OCI-LY1 (cell line): ENCODE measurements at regions not wholly inside any gene's neighbourhood (a gene's known extent, or its start where the extent isn't known, plus 50 kb on each side); places are given as distances from the start of the nearest gene placed in this dataset.

Experiments
- H2AFZ ChIP-seq: fragments of 200-600 bp; sonication (generic), shearing (Covaris generic); 2 replicates; pipeline ENCODE4 v1.6.0; 2014; ENCODE audit warnings: antibody characterized with exemption, mild to moderate bottlenecking, low read length
- H3F3A ChIP-seq: fragments of 200-600 bp; sonication (generic), shearing (Covaris generic); 2 replicates; pipeline ENCODE4 v1.6.0; 2014; ENCODE audit warnings: mild to moderate bottlenecking, antibody characterized with exemption, low read length, moderate library complexity; ENCODE audit not compliant: insufficient read depth
- H3K27ac ChIP-seq: fragments of 200-600 bp; sonication (generic); 2 replicates; pipeline ENCODE4 v1.5.1; 2014; ENCODE audit warnings: low read length, mixed run types, mild to moderate bottlenecking, low read depth; ENCODE audit not compliant: poor library complexity, severe bottlenecking
- H3K27me3 ChIP-seq: fragments of 200-600 bp; sonication (generic); 2 replicates; pipeline ENCODE4 v1.6.0; 2014; ENCODE audit warnings: antibody characterized with exemption, mild to moderate bottlenecking, low read length, moderate library complexity; ENCODE audit not compliant: insufficient read depth
- H3K36me3 ChIP-seq: fragments of 200-600 bp; sonication (generic); 2 replicates; pipeline ENCODE4 v1.6.1; 2014; ENCODE audit warnings: mild to moderate bottlenecking, antibody characterized with exemption, low read length, moderate library complexity, mixed read lengths; ENCODE audit not compliant: insufficient read depth
- H3K4me1 ChIP-seq: fragments of 200-600 bp; sonication (generic); 2 replicates; pipeline ENCODE4 v1.5.1; 2014; ENCODE audit warnings: mild to moderate bottlenecking, low read length, moderate library complexity; ENCODE audit not compliant: insufficient read depth, severe bottlenecking
- H3K4me2 ChIP-seq: fragments of 200-600 bp; sonication (generic), shearing (Covaris generic); 2 replicates; pipeline ENCODE4 v1.6.1; 2014; ENCODE audit warnings: low read length
- H3K4me3 ChIP-seq: fragments of 200-600 bp; sonication (generic); 2 replicates; pipeline ENCODE4 v1.5.1; 2014; ENCODE audit warnings: low read length, low read depth, mild to moderate bottlenecking, mixed read lengths; ENCODE audit not compliant: poor library complexity, severe bottlenecking
- H3K79me2 ChIP-seq: fragments of 200-600 bp; shearing (Covaris generic); 2 replicates; pipeline ENCODE4 v1.6.1; 2016; ENCODE audit warnings: mixed run types, low read length, mixed read lengths; ENCODE audit not compliant: insufficient read depth
- H3K9ac ChIP-seq: fragments of 200-600 bp; sonication (generic), shearing (Covaris generic); 2 replicates; pipeline ENCODE4 v1.6.1; 2014; ENCODE audit warnings: mild to moderate bottlenecking, low read length, mixed read lengths
- H3K9me2 ChIP-seq: fragments of 200-600 bp; sonication (generic), shearing (Covaris generic); 2 replicates; pipeline ENCODE4 v1.6.1; 2014; ENCODE audit warnings: low read depth, mild to moderate bottlenecking, low read length, mixed read lengths
- H3K9me3 ChIP-seq: fragments of 200-600 bp; shearing (Covaris generic); 2 replicates; pipeline ENCODE4 v1.6.1; 2014; ENCODE audit warnings: low read length, mixed read lengths
- H4K20me1 ChIP-seq: fragments of 200-600 bp; sonication (generic), shearing (Covaris generic); 2 replicates; pipeline ENCODE4 v1.6.0; 2016; ENCODE audit warnings: mild to moderate bottlenecking, low read length; ENCODE audit not compliant: insufficient read depth
- CTCF ChIP-seq: fragments of 200-600 bp; sonication (generic), shearing (Covaris generic); IDR thresholded peaks from 2 replicates; pipeline ENCODE4 v1.5.1; 2017; ENCODE audit warnings: mild to moderate bottlenecking, antibody characterized with exemption, low read length, moderate library complexity, mixed read lengths
- EZH2 ChIP-seq: fragments of 200-600 bp; sonication (generic), shearing (Covaris generic); IDR thresholded peaks from 2 replicates; pipeline ENCODE4 v1.8.0; 2017; ENCODE audit warnings: borderline replicate concordance, mixed run types, mild to moderate bottlenecking, antibody characterized with exemption, low read length, moderate library complexity, mixed read lengths

GRCh38 chr2:11051280-11051679, 104.0 kb upstream of the SLC66A3 start:
- Histone ChIP-seq H3K79me2 (no peaks in the 10 kb centered on the region), H3K4me2 (no peak overlapping the region), H3K4me3 (no peak overlapping the region), H3K9ac (no peak overlapping the region), H3K4me1 (no peaks in the 10 kb centered on the region), H3K27me3 (no peaks in the 10 kb centered on the region), H3K36me3 (no peaks in the 10 kb centered on the region), H3K27ac (no peak overlapping the region), H4K20me1 (no peaks in the 10 kb centered on the region), H3F3A (no peaks in the 10 kb centered on the region), H2AFZ (no peak overlapping the region), H3K9me2 (no peaks in the 10 kb centered on the region), H3K9me3 (no peaks in the 10 kb centered on the region)
- no peak for TF ChIP-seq CTCF
- TF ChIP-seq EZH2 = no peak

- Histone ChIP-seq H3K9me3 (no peaks in the 10 kb centered on the region), H3K27me3 (no peaks in the 10 kb centered on the region), H4K20me1 (no peaks in the 10 kb centered on the region), H3K79me2 (no peaks in the 10 kb centered on the region), H3K4me1 (no peaks in the 10 kb centered on the region), H3K9me2 (no peaks in the 10 kb centered on the region), H3F3A (no peaks in the 10 kb centered on the region), H3K27ac (no peak overlapping the region), H3K9ac (no peak overlapping the region), H2AFZ (no peak overlapping the region), H3K4me2 (no peak overlapping the region), H3K4me3 (no peak overlapping the region), H3K36me3 (no peaks in the 10 kb centered on the region)
- TF ChIP-seq EZH2 = no peak
- TF ChIP-seq CTCF = no peak
Observed at GRCh38 chr2:11053546-11053945, 101.7 kb upstream of the SLC66A3 start.

GRCh38 chr2:11054783-11055678, 100.2 kb upstream of the SLC66A3 start:
- Histone ChIP-seq H3K36me3 (no peaks in the 10 kb centered on the region), H4K20me1 (no peaks in the 10 kb centered on the region), H3K9ac (no peak overlapping the region), H3K4me3 (no peak overlapping the region), H3K27ac (no peak overlapping the region), H3K9me3 (0 out of 2 replicates have a peak, but pooled peaks cover under 1% of the 10 kb centered on the region), H3K9me2 (no peaks in the 10 kb centered on the region), H3F3A (no peaks in the 10 kb centered on the region), H3K4me2 (no peak overlapping the region), H2AFZ (no peak overlapping the region), H3K79me2 (no peaks in the 10 kb centered on the region), H3K4me1 (no peaks in the 10 kb centered on the region), H3K27me3 (no peaks in the 10 kb centered on the region)
- TF ChIP-seq CTCF = no peak
- no peak for TF ChIP-seq EZH2
